Lower leg skin (tissue), 4 donors: ENCODE measurements at regions not wholly inside any gene's neighbourhood (a gene's known extent, or its start where the extent isn't known, plus 50 kb on each side); places are given as distances from the start of the nearest gene placed in this dataset.
"Not testable (repeated sequence)": the region's sequence is repeated elsewhere in the genome, so short reads cannot be mapped to it uniquely, and the experiment has no call there.

ENCODE experiments used
- DNase-seq, 2 donors: peaks; one replicate each; pipeline ENCODE4 v3.0.0-alpha.2; 2019; ENCODE audit warnings: low spot score in 2 of 2
- H3K4me3 ChIP-seq: fragments of 200-600 bp; sonication (generic); 2 replicates; pipeline ENCODE4 v1.5.1; 2017; ENCODE audit warnings: mild to moderate bottlenecking, low read depth; ENCODE audit not compliant: poor library complexity, severe bottlenecking
- POLR2A ChIP-seq, 2 donors: fragments of 450-650 bp; IDR thresholded peaks; one replicate each; pipeline ENCODE4 v1.6.1; 2016 to 2017; ENCODE audit warnings: antibody characterized with exemption in 2 of 2, mild to moderate bottlenecking in 1 of 2, moderate library complexity in 1 of 2
- WGBS, 2 donors: methylation state at CpG; one replicate each; pipeline ENCODE4 v1.1.5; 2018; 5-methylcytosine and 5-hydroxymethylcytosine counted together
- intact Hi-C: fragments of 100-400 bp; cut with DNase I; formaldehyde crosslinking; loops from one replicate; pipeline ENCODE4 v1.15.0; 2023; ENCODE audit warnings: low total_unique reads
- TF ChIP-seq, protein P1 (sequence below), 3 donors: fragments of 450-650 bp; IDR thresholded peaks; one replicate each; pipeline ENCODE4 v1.5.1; 2016; ENCODE audit warnings: antibody characterized with exemption in 3 of 3, mild to moderate bottlenecking in 3 of 3, moderate library complexity in 2 of 3

DNA sequence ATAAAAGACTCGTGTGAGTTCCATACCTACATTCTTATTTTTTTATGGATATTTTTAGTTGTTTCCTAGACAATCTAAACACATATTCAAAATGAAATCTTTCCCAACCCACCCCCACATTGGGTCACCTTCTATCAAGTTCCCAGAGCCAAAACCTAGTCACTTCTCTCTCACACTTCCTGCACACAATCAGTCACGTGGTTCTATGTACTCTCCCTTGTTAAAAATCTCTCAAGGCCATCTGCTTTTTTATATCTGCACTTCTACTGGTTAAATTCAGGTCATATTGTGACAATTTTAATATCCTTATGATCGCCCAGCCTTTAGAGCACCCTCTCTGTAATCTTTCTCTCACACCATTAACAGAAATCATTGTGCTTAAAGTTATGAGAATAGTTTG lies 175.0 kb upstream of the SYT10 start:
- DNase-seq, result no peak
- H3K4me3 ChIP-seq, result no peak overlapping the region
- 68 to 69% methylated on average over 3 of the region's 3 CpGs for WGBS, 2 donors
- intact Hi-C loops, result no loop called here
- TF ChIP-seq, protein P1, sequence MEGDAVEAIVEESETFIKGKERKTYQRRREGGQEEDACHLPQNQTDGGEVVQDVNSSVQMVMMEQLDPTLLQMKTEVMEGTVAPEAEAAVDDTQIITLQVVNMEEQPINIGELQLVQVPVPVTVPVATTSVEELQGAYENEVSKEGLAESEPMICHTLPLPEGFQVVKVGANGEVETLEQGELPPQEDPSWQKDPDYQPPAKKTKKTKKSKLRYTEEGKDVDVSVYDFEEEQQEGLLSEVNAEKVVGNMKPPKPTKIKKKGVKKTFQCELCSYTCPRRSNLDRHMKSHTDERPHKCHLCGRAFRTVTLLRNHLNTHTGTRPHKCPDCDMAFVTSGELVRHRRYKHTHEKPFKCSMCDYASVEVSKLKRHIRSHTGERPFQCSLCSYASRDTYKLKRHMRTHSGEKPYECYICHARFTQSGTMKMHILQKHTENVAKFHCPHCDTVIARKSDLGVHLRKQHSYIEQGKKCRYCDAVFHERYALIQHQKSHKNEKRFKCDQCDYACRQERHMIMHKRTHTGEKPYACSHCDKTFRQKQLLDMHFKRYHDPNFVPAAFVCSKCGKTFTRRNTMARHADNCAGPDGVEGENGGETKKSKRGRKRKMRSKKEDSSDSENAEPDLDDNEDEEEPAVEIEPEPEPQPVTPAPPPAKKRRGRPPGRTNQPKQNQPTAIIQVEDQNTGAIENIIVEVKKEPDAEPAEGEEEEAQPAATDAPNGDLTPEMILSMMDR (IDR thresholded peaks at IDR 0.05), result no peak
- TF ChIP-seq POLR2A (IDR thresholded peaks at IDR 0.05), result no peak

DNA sequence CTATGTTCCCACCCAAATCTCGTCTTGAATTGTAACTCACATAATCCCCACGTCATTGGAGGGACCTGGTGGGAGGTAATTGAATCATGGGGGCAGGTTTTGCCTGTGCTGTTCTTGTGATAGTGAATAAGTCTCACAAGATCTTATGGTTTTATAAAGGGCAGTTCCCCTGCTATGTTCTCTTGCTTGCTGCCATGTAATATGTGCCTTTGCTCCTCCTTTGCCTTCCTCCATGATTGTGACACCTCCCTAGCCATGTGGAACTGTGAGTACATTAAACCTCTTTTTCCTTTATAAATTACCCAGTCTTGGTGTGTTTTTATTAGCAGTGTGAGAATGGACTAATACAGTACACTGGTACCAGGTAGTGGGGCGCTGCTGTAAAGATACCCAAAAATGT lies 177.6 kb upstream of the SYT10 start:
- DNase-seq, result no peak
- intact Hi-C loops, result no loop called here
- WGBS, 2 donors, result 66 to 82% methylated on average over 3 of the region's 3 CpGs
- H3K4me3 ChIP-seq, result no peak overlapping the region
- TF ChIP-seq, protein P1 (IDR thresholded peaks at IDR 0.05), result no peak
- no peak for TF ChIP-seq POLR2A (IDR thresholded peaks at IDR 0.05)

DNA sequence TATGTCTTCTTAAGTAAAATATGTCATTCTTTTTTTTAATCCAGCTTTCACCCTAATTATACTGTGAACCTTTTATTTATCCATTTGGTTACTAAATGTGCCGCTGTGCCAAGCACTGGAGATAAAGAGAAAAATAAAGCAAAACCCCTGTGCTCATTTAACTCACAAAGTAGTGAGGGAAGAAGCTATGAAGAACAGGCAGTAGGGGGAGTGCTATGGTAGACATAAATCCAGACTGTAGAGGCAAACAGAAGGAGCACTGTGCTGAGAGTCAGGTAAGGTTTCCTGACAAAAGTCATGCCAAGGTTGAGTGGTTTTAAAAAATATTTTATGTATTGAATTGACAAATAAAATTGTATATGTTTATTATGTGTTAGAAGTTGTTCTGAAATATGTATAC lies 188.5 kb upstream of the SYT10 start:
- TF ChIP-seq, protein P1 (IDR thresholded peaks at IDR 0.05), result no peak
- TF ChIP-seq POLR2A (IDR thresholded peaks at IDR 0.05), result no peak
- no peak for DNase-seq
- intact Hi-C loops, result no loop called here
- H3K4me3 ChIP-seq, result no peak overlapping the region
- WGBS, 2 donors, result 87 to 97% methylated on average over 1 of the region's 1 CpG

DNA sequence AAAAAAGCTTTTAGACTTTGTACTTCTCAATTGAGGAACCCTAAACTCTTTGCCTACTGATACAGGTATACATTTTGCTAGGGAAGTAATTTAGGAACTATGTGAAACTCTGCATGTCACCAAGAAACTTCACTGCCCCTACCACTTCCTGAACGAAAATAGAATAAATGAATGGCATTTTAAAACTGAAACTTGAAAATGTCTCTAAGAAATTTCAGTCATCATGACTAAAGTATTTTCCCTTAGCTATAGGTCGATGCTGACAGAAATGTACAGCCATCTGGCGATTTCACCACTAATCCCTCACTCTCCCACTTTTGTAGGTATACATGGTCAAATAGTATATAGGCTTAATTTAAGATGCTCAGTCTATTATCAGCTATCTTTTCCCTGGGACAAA lies 194.9 kb upstream of the SYT10 start:
- TF ChIP-seq, protein P1 (IDR thresholded peaks at IDR 0.05), result no peak
- no peak for TF ChIP-seq POLR2A (IDR thresholded peaks at IDR 0.05)
- no peak overlapping the region for H3K4me3 ChIP-seq
- 80 to 81% methylated on average over 3 of the region's 3 CpGs for WGBS, 2 donors
- DNase-seq, result no peak
- intact Hi-C loops, result no loop called here

DNA sequence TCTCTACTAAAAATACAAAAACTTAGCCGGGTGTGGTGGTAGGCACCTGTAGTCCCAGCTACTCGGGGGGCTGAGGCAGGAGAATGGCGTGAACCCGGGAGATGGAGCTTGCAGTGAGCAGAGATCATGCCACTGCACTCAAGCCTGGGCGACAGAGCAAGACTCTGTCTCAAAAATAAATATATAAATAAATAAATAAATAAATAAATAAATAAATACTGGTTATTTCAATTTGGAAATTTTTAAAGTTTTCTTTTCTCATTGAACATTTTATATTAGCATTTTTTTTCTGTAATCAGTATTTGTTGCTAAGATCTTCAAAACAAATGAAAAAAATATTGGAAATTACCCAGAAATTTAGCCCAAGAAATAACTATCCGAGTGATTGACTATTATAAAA lies 197.3 kb upstream of the SYT10 start:
- intact Hi-C loops, DNase-seq, H3K4me3 ChIP-seq: not testable (repeated sequence)
- WGBS, 2 donors, result 84 to 91% methylated on average over 6 of the region's 6 CpGs

DNA sequence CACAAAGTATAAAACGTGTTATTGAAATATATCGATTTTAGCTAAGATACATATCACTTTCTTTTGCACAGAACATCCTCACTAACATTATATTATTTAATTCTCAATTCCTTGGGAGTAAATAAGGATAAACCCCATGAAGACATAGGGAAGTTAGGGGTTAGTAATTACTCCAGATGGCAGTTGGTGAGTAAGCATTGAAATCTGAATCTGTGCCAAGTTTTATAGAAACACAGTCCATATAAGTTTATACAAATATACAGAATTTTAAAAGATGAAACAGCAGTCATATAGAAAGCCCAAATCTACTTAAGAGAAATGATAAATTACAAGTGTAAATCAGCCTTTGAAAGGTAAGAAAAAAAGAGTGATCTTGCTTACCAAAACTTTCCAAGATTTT lies 200.4 kb upstream of the SYT10 start:
- no peak overlapping the region for H3K4me3 ChIP-seq
- intact Hi-C loops, result no loop called here
- no peak for TF ChIP-seq POLR2A (IDR thresholded peaks at IDR 0.05)
- TF ChIP-seq, protein P1 (IDR thresholded peaks at IDR 0.05), result no peak
- DNase-seq, result no peak
- WGBS, 2 donors, result 60 to 89% methylated on average over 2 of the region's 2 CpGs
